Suppressor macrophage (primary cell): ENCODE measurements at regions not wholly inside any gene's neighbourhood (a gene's known extent, or its start where the extent isn't known, plus 50 kb on each side); places are given as distances from the start of the nearest gene placed in this dataset.

Source experiments
- DNase-seq, 4 experiments: peaks; one replicate each; pipeline ENCODE4 v3.0.0-alpha.2; 2020 to 2022

GRCh38 chr11:97201743-97202612, 812.2 kb downstream of the JRKL start:
- DNase-seq = no peak

- no peak for DNase-seq
These were observed 812.9 kb downstream of the JRKL start for GRCh38 chr11:97202613-97203292.

DNA sequence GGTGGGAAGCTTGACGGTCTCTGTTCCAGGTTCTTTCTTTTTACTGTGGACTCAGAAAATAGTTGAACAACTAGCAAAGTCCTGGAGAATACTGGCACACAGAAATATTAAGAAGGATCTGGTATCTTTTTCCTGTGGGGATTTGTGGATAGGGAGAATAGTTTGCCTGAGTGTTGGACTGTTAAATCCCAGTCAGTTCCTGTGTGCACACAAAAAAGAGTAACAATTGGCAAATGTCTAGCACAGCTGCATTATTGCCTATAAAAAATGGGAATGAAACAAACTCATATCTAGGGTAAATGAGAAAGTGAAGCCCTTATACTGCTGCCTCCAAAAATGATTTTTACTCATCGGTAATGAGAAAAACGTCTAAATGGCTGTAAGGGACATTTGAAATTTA, 828.2 kb downstream of the JRKL start:
- no peak for DNase-seq

- DNase-seq = no peak
These were observed 833.8 kb downstream of the JRKL start for GRCh38 chr11:97223647-97224046.

DNA sequence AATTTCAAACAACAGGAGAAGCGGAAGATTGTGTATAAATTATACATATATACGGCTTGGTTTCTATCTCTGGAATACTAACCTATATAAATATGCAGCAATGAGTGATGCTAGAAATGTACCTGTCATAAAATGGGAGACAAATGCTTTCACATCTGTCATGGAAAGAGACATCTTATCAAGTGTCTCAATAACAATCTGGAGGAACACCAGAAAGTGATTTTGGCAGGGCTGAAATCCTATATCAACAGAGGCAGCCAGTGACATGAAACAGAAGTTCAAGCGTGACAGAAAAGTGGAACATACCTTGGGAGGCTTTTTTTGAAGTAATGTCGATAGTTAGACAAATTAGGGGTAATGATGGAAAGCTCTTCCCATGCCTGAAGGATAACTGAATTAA, 834.6 kb downstream of the JRKL start:
- DNase-seq = no peak

DNA sequence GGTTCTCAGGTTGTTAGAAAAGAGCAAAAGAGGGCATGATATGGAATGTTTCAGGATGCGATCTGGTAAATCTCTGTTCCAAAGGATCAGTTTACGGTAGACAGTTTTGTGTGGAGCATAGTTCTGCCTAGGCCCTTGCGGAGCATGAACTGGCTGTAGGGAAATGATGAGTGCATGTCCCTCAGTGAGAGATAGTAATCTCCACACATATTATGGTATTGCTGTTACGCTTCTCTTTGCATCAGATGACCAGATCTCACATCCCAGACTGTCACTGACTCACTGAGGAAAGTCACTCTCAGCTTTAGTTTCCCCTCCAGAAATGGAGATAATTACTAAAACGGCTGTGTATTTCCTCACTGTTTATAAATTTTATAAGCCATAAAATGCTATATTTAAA, 836.0 kb downstream of the JRKL start:
- no peak for DNase-seq

- no peak for DNase-seq
These were observed 840.1 kb downstream of the JRKL start for GRCh38 chr11:97229936-97230335.

DNA sequence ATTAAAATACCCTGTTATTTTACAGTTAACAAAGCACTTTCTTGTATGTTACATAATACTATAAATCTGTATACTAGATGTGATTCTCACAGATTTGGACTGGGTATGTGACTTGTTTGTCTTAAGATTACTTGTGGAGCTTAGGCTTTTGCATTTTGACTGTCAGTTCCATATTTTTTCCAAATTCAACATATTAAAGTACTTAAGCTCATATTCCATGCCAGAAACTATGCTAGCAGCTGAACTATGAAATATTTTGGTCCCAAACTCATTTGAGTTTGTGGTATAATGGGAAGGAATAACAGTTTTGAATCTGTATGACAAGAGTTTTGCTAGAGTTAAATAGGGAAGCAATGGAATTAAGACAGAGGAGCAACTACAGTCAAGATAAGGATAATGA, 841.4 kb downstream of the JRKL start:
- DNase-seq = no peak

- no peak for DNase-seq
These were observed 844.2 kb downstream of the JRKL start for GRCh38 chr11:97234016-97234415.

- no peak for DNase-seq
These were observed 847.3 kb downstream of the JRKL start for GRCh38 chr11:97237151-97237550.

- no peak for DNase-seq
These were observed 857.8 kb downstream of the JRKL start for GRCh38 chr11:97247601-97248000.

DNA sequence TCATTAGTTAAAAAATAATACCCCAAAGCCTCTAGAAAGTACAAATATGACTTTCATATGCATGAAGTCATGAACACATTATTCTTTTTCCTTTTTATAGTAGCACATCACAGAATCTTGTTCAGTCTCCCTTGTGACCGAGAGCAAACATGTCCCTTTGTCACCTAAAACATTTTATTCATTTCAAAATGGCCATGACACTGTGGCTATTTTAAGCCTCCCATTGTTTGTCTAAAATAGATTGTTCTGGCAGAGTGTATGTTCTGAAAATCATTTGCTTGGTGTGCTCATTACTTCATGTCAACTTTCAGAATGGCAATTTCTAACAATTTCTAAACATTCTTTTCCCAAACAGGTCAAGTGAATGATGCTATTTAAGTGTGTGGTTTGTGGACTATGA, 865.0 kb downstream of the JRKL start:
- DNase-seq = no peak

GRCh38 chr11:97259434-97259833, 869.6 kb downstream of the JRKL start:
- no peak for DNase-seq

DNA sequence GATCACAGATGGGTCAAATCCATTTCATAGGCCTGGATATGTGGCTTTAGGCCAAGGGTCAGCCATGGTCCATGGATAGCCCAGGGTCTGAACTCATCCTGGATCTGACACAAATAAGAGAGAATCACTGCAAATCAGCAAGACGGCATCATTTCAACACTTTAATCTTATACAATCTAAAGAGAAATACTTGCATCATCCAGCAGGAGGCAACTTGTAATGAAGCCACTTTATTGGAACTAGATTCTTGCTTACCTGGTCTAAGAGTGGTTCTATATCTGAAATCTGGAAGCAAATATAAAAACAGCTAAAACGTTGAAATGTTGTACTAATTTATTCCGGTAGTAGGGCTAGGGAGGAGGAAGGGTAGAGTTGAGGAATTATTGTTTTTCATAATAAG, 870.1 kb downstream of the JRKL start:
- no peak for DNase-seq

GRCh38 chr11:97263183-97263858, 873.5 kb downstream of the JRKL start:
- no peak for DNase-seq

- DNase-seq = no peak
These were observed 879.7 kb downstream of the JRKL start for GRCh38 chr11:97269527-97269926.

- no peak for DNase-seq
These were observed 889.5 kb downstream of the JRKL start for GRCh38 chr11:97279341-97279740.

DNA sequence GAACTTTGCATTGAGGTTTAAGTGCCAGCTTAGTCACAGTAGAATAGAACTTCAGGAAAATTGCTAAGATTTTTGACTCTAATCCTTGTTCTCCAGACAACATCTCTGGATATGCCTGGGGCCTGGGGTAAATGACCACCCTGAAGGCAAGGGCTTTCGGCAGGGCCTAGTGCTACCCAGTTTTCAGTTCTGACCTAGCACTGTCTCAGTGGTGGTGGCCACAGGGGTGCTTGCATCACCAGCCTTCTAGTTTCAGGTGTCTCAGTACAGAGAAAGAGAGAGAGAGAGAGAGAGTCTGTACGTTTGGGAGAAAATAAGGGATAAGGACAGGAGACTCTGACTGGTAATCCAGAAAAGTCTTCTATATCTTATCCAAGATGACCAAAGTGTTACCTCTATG, 890.5 kb downstream of the JRKL start:
- DNase-seq = no peak

DNA sequence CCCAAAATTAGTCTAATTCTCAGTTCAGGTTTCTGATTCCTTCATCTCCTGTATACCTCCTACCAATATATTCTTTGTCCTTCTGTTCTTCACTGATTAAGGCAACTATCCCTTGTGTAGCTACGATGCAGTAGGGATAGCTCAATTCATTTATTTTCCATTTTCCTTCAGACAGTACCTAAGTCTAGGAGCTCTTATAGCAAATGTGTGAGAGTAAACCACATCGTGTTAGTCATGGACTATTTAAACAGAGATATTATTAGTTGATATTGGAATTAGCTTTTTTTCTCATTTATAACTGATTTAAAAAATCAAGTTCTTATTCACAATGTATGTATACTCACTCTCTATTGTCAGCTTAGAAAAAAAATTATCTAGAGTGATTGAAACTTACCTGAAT, 900.0 kb downstream of the JRKL start:
- DNase-seq = no peak

GRCh38 chr11:97290464-97291041, 900.7 kb downstream of the JRKL start:
- no peak for DNase-seq

- no peak for DNase-seq
These were observed 906.5 kb downstream of the JRKL start for GRCh38 chr11:97296301-97296700.

GRCh38 chr11:97309291-97309690, 919.5 kb downstream of the JRKL start:
- DNase-seq = no peak

DNA sequence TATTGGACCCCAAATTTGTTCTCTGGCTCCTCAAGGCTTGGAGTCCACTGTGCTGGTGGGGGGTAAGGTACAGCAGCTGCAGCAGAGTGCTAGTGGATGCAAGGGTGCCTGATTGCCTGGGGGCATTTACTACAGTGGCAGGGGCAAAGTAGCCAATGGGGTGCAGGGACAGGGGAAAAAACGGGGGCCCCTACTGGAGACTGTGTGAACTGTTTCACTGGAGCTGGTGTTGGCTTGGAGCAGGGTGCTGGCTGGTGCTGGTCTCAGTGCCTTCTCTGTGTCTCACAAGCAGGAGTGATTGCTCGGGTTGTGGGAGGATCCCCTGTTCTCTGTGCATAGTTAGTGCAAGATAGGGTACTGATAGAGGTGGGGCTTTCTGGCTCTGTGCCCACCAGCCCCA, 935.9 kb downstream of the JRKL start:
- no peak for DNase-seq
